HepG2 (cell line): ENCODE measurements at regions not wholly inside any gene's neighbourhood (a gene's known extent, or its start where the extent isn't known, plus 50 kb on each side); places are given as distances from the start of the nearest gene placed in this dataset.

ENCODE experiments used
- ATAC-seq: fragments of 200-7000 bp; cut with Tn5 transposase; 3 replicates; pipeline ENCODE4 v1.9.1; 2020; ENCODE audit warnings: mild to moderate bottlenecking, moderate library complexity
- BruUV-seq: library from RNA; stranded (reverse); fragments of 400-500 nt; replicated peaks from 2 replicates; lab custom pipeline; 2021; lab: Mats Ljungman, UMichigan
- CTCF ChIA-PET: fragments of 300-600 bp; formaldehyde crosslinking; extraction: SDS; loops from one replicate; lab custom pipeline; 2021; ENCODE audit warnings: low total read pairs, inconsistent platforms, low intra/inter-chr PET ratio; lab: Yijun Ruan, JAX
- POLR2A ChIA-PET: fragments of 350-600 bp; sonication (Branson Sonifier 250); formaldehyde crosslinking; loops from one replicate; lab custom pipeline; 2020; ENCODE audit warnings: antibody characterized with exemption, inconsistent platforms; lab: Yijun Ruan, JAX
- DNase-seq: peaks from one replicate; pipeline ENCODE4 v3.0.0-alpha.2; 2015; ENCODE audit warnings: low spot score
- FAIRE-seq: peaks from 3 replicates; lab custom pipeline; 2011; peaks lifted over from hg19 to GRCh38; lab: Jason Lieb, UNC
- H2AFZ ChIP-seq: one replicate; pipeline ENCODE4 v1.6.1; 2011; ENCODE audit warnings: low read length, inconsistent platforms
- H3K27ac ChIP-seq: fragments of 300-600 bp; 3 replicates; pipeline ENCODE4 v1.8.0; 2011; ENCODE audit warnings: mixed run types, mild to moderate bottlenecking, mixed read lengths, low read length, inconsistent platforms; ENCODE audit not compliant: insufficient read depth; ENCODE audit errors: extremely low read length
- H3K27me3 ChIP-seq, 2 experiments: fragments of 200-600 bp in 1 of 2; 2 replicates in 1 of 2; 3 replicates in 1 of 2; pipeline versions ENCODE4 v1.6.0 to v1.8.0; 2011; ENCODE audit warnings: low read length in 2 of 2, mild to moderate bottlenecking in 2 of 2, moderate library complexity in 2 of 2, inconsistent platforms in 1 of 2; ENCODE audit not compliant: insufficient read depth in 2 of 2, control insufficient read depth in 1 of 2
- H3K36me3 ChIP-seq, 2 experiments: fragments of 200-600 bp in 1 of 2; replicated peaks in 1 of 2; 2 replicates in 1 of 2; 3 replicates in 1 of 2; pipeline versions ENCODE4 v1.5.1 to v1.8.0; 2011; ENCODE audit warnings: low read length in 2 of 2, inconsistent platforms in 1 of 2; ENCODE audit not compliant: insufficient read depth in 2 of 2, control insufficient read depth in 1 of 2
- H3K4me1 ChIP-seq: 2 replicates; pipeline ENCODE4 v1.5.1; 2012; ENCODE audit warnings: low read length, inconsistent platforms; ENCODE audit not compliant: insufficient read depth
- H3K4me2 ChIP-seq: 2 replicates; pipeline ENCODE4 v1.6.0; 2011; ENCODE audit warnings: low read depth, low read length, inconsistent platforms
- H3K4me3 ChIP-seq, 3 experiments: fragments of 200-600 bp in 1 of 3; sonication (generic), shearing (Covaris generic) in 1 of 3; replicated peaks in 1 of 3; 2 replicates each; pipeline ENCODE4 v1.5.1; 2011 to 2016; ENCODE audit warnings: low read length in 3 of 3, inconsistent platforms in 2 of 3, low read depth in 2 of 3, mild to moderate bottlenecking in 2 of 3, control low read depth in 1 of 3, mixed read lengths in 1 of 3; ENCODE audit not compliant: insufficient read depth in 1 of 3
- H3K79me2 ChIP-seq: one replicate; pipeline ENCODE4 v1.6.1; 2011; ENCODE audit warnings: low read length, inconsistent platforms; ENCODE audit not compliant: insufficient read depth
- H3K9ac ChIP-seq: 2 replicates; pipeline ENCODE4 v1.6.0; 2011; ENCODE audit warnings: mild to moderate bottlenecking, low read depth, low read length, inconsistent platforms; ENCODE audit not compliant: insufficient read depth
- H3K9me3 ChIP-seq: 2 replicates; pipeline ENCODE4 v1.5.1; 2012; ENCODE audit warnings: mild to moderate bottlenecking, low read length
- H4K20me1 ChIP-seq: 2 replicates; pipeline ENCODE4 v1.6.0; 2011; ENCODE audit warnings: inconsistent platforms, mild to moderate bottlenecking, low read length, moderate library complexity; ENCODE audit not compliant: insufficient read depth
- FOXK1 ChIP-seq: sonication (generic); formaldehyde crosslinking; IDR thresholded peaks from 2 replicates; pipeline ENCODE4 v1.4.0; 2020; ENCODE audit warnings: low read depth, missing genetic modification reagents, borderline replicate concordance
- GZF1 ChIP-seq: sonication (generic); formaldehyde crosslinking; IDR thresholded peaks from 2 replicates; pipeline ENCODE4 v1.5.1; 2020; ENCODE audit warnings: mild to moderate bottlenecking, missing genetic modification reagents
- SPEN ChIP-seq: sonication (generic); formaldehyde crosslinking; IDR thresholded peaks from 2 replicates; pipeline ENCODE4 v1.5.1; 2020; ENCODE audit warnings: low read depth, mild to moderate bottlenecking, missing genetic modification reagents
- SRY ChIP-seq: sonication (generic); formaldehyde crosslinking; IDR thresholded peaks from 2 replicates; pipeline ENCODE4 v1.8.0; 2022; ENCODE audit warnings: mild to moderate bottlenecking, missing genetic modification reagents
- WGBS: methylation state at CpG from one replicate; pipeline ENCODE4 v1.1.6; 2017; ENCODE audit warnings: low lambda C conversion rate; 5-methylcytosine and 5-hydroxymethylcytosine counted together
- in situ Hi-C: cut with HindIII; loops from 2 replicates; pipeline ENCODE4 v1.10.0; 2017; ENCODE audit warnings: low pct_unique_long_range_greater_than_20kb; ENCODE audit not compliant: extremely low pct_ligation_motif_present
- intact Hi-C: fragments of 100-400 bp; cut with micrococcal nuclease; formaldehyde crosslinking; loops from one replicate; pipeline ENCODE4 v1.10.0; 2022; ENCODE audit not compliant: unreplicated experiment
- TF ChIP-seq, protein P1 (sequence below): IDR thresholded peaks from 2 replicates; pipeline ENCODE4 v1.6.1; 2016; ENCODE audit warnings: low read depth, control low read depth
- TF ChIP-seq, protein P2 (sequence below): sonication (generic); formaldehyde crosslinking; IDR thresholded peaks from 2 replicates; pipeline ENCODE4 v1.4.0; 2020; ENCODE audit warnings: missing genetic modification reagents, borderline replicate concordance
- TF ChIP-seq, protein P3 (sequence below): sonication (generic); formaldehyde crosslinking; IDR thresholded peaks from 2 replicates; pipeline ENCODE4 v1.5.0; 2020; ENCODE audit warnings: mild to moderate bottlenecking, missing genetic modification reagents, borderline replicate concordance
- TF ChIP-seq, protein P4 (sequence below): sonication (generic); formaldehyde crosslinking; IDR thresholded peaks from 2 replicates; pipeline ENCODE4 v1.5.0; 2020; ENCODE audit warnings: missing genetic modification reagents

DNA sequence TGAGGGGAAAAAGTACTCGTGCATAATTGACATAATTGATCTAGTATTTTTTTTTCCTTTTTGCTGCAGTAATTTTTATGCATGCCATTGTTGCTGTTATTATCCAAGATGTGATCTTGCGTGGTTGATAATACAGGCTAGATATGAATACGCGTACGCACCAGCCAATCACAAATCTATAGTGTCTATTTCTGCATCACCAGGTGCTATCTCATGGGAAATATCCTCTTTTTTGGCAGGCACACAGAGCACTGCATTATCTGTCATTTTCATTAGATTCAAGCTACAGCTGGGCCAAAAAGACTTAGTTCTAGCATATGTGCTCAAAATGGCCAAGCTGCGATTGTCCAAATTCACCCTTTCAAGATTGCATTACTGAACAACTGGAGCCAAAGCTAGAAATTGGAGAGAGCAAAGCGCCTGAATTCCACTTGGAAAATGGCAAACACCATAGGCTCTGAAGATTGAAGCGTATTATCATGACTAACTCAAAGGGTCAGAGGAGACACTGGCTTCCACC lies 181.1 kb downstream of the TSHZ3 start:
- no peak for ATAC-seq
- TF ChIP-seq, protein P1, sequence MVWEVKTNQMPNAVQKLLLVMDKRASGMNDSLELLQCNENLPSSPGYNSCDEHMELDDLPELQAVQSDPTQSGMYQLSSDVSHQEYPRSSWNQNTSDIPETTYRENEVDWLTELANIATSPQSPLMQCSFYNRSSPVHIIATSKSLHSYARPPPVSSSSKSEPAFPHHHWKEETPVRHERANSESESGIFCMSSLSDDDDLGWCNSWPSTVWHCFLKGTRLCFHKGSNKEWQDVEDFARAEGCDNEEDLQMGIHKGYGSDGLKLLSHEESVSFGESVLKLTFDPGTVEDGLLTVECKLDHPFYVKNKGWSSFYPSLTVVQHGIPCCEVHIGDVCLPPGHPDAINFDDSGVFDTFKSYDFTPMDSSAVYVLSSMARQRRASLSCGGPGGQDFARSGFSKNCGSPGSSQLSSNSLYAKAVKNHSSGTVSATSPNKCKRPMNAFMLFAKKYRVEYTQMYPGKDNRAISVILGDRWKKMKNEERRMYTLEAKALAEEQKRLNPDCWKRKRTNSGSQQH (CRISPR knock-in tag): no peak
- no peak for TF ChIP-seq FOXK1
- TF ChIP-seq, protein P2, sequence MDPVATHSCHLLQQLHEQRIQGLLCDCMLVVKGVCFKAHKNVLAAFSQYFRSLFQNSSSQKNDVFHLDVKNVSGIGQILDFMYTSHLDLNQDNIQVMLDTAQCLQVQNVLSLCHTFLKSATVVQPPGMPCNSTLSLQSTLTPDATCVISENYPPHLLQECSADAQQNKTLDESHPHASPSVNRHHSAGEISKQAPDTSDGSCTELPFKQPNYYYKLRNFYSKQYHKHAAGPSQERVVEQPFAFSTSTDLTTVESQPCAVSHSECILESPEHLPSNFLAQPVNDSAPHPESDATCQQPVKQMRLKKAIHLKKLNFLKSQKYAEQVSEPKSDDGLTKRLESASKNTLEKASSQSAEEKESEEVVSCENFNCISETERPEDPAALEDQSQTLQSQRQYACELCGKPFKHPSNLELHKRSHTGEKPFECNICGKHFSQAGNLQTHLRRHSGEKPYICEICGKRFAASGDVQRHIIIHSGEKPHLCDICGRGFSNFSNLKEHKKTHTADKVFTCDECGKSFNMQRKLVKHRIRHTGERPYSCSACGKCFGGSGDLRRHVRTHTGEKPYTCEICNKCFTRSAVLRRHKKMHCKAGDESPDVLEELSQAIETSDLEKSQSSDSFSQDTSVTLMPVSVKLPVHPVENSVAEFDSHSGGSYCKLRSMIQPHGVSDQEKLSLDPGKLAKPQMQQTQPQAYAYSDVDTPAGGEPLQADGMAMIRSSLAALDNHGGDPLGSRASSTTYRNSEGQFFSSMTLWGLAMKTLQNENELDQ: no peak
- TF ChIP-seq, protein P3, sequence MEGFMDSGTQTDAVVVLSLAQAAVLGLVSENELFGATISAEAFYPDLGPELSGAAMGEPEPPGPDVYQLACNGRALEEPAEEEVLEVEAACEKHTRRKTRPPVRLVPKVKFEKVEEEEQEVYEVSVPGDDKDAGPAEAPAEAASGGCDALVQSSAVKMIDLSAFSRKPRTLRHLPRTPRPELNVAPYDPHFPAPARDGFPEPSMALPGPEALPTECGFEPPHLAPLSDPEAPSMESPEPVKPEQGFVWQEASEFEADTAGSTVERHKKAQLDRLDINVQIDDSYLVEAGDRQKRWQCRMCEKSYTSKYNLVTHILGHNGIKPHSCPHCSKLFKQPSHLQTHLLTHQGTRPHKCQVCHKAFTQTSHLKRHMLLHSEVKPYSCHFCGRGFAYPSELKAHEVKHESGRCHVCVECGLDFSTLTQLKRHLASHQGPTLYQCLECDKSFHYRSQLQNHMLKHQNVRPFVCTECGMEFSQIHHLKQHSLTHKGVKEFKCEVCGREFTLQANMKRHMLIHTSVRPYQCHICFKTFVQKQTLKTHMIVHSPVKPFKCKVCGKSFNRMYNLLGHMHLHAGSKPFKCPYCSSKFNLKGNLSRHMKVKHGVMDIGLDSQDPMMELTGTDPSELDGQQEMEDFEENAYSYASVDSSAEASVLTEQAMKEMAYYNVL (CRISPR knock-in tag): no peak
- TF ChIP-seq, protein P4, sequence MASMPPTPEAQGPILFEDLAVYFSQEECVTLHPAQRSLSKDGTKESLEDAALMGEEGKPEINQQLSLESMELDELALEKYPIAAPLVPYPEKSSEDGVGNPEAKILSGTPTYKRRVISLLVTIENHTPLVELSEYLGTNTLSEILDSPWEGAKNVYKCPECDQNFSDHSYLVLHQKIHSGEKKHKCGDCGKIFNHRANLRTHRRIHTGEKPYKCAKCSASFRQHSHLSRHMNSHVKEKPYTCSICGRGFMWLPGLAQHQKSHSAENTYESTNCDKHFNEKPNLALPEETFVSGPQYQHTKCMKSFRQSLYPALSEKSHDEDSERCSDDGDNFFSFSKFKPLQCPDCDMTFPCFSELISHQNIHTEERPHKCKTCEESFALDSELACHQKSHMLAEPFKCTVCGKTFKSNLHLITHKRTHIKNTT: no peak
- no peak for TF ChIP-seq SRY (CRISPR knock-in tag)
- TF ChIP-seq GZF1 (CRISPR knock-in tag): no peak
- TF ChIP-seq SPEN: no peak

More for the DNA sequence above, 181.1 kb downstream of the TSHZ3 start:
- ChIA-PET CTCF (no interaction called here), POLR2A (no interaction called here)
- H3K79me2 ChIP-seq: no peaks in the 10 kb centered on the region
- H3K27me3 ChIP-seq: no peaks in the 10 kb centered on the region; a peak in 1 of 5 replicates
- WGBS: 48% methylated on average over 8 of the region's 8 CpGs
- no peak overlapping the region for H3K9ac ChIP-seq
- in situ Hi-C loops (no loop called here), intact Hi-C loops (no loop called here)
- no peak overlapping the region for H3K27ac ChIP-seq
- no peaks in the 10 kb centered on the region for H3K36me3 ChIP-seq
- H2AFZ ChIP-seq: no peak overlapping the region
- no TSS peak for BruUV-seq
- DNase-seq (no peak), FAIRE-seq (no peak)
- no peak overlapping the region for H3K4me3 ChIP-seq
- no peaks in the 10 kb centered on the region for H3K4me1 ChIP-seq
- H3K9me3 ChIP-seq: peaks cover 58% of the 10 kb centered on the region
- H4K20me1 ChIP-seq: no peaks in the 10 kb centered on the region
- no peak overlapping the region for H3K4me2 ChIP-seq
